HEK293 (cell line): ENCODE measurements at regions not wholly inside any gene's neighbourhood (a gene's known extent, or its start where the extent isn't known, plus 50 kb on each side); places are given as distances from the start of the nearest gene placed in this dataset.

ENCODE experiments used
- CTCF ChIA-PET: fragments of 350-600 bp; formaldehyde crosslinking; extraction: SDS; loops from one replicate; lab custom pipeline; 2021; ENCODE audit warnings: antibody characterized with exemption; lab: Yijun Ruan, JAX
- POLR2A ChIA-PET: fragments of 300-600 bp; formaldehyde crosslinking; extraction: SDS; loops from one replicate; lab custom pipeline; 2020; ENCODE audit warnings: antibody characterized with exemption, inconsistent platforms; lab: Yijun Ruan, JAX
- H3K27ac ChIP-seq: fragments of 200-500 bp; sonication (Bioruptor generic); 2 replicates; pipeline ENCODE4 v1.5.1; 2014; ENCODE audit warnings: low read depth, low read length, control low read depth, inconsistent platforms; ENCODE audit errors: extremely low read depth
- H3K36me3 ChIP-seq, 2 experiments: fragments of 200-500 bp in 1 of 2; sonication (Bioruptor generic) in 1 of 2; 1 replicate in 1 of 2; 2 replicates in 1 of 2; pipeline ENCODE4 v1.5.1; 2014 to 2017; ENCODE audit warnings: inconsistent platforms in 2 of 2, low read length in 2 of 2; ENCODE audit not compliant: control insufficient read depth in 2 of 2, insufficient read depth in 1 of 2
- H3K4me1 ChIP-seq: fragments of 200-500 bp; sonication (Bioruptor generic); 2 replicates; pipeline ENCODE4 v1.5.1; 2014; ENCODE audit warnings: mild to moderate bottlenecking, low read length, inconsistent platforms; ENCODE audit not compliant: control insufficient read depth, insufficient read depth
- H3K4me3 ChIP-seq: 2 replicates; pipeline ENCODE4 v1.5.1; 2011; ENCODE audit warnings: low read depth, mild to moderate bottlenecking, control low read depth, low read length, moderate library complexity
- H3K9me3 ChIP-seq: fragments of 200-500 bp; sonication (Bioruptor generic); 2 replicates; pipeline ENCODE4 v1.5.1; 2014; ENCODE audit warnings: low read depth, low read length, inconsistent platforms; ENCODE audit not compliant: control insufficient read depth, insufficient read depth
- GFI1B ChIP-seq: fragments of 450-650 bp; formaldehyde crosslinking; IDR thresholded peaks from 2 replicates; pipeline ENCODE4 v1.5.1; 2016; ENCODE audit warnings: missing biosample characterization, missing genetic modification characterization
- KLF9 ChIP-seq: fragments of 450-650 bp; formaldehyde crosslinking; IDR thresholded peaks from 2 replicates; pipeline ENCODE4 v1.5.1; 2016; ENCODE audit warnings: missing biosample characterization, missing genetic modification characterization, low read depth
- MZF1 ChIP-seq: fragments of 450-650 bp; formaldehyde crosslinking; IDR thresholded peaks from 2 replicates; pipeline ENCODE4 v1.5.1; 2017; ENCODE audit warnings: missing biosample characterization, missing genetic modification characterization, borderline replicate concordance
- PRDM10 ChIP-seq: fragments of 450-650 bp; formaldehyde crosslinking; IDR thresholded peaks from 2 replicates; pipeline ENCODE4 v1.5.1; 2016; ENCODE audit warnings: missing biosample characterization, missing genetic modification characterization
- PRDM2 ChIP-seq: fragments of 450-650 bp; formaldehyde crosslinking; IDR thresholded peaks from 2 replicates; pipeline ENCODE4 v1.5.1; 2016; ENCODE audit warnings: missing biosample characterization, missing genetic modification characterization, borderline replicate concordance
- SCRT1 ChIP-seq: fragments of 450-650 bp; formaldehyde crosslinking; IDR thresholded peaks from 2 replicates; pipeline ENCODE4 v1.5.1; 2016; ENCODE audit warnings: missing biosample characterization, missing genetic modification characterization, borderline replicate concordance
- SCRT2 ChIP-seq: fragments of 450-650 bp; formaldehyde crosslinking; IDR thresholded peaks from 2 replicates; pipeline ENCODE4 v1.5.1; 2016; ENCODE audit warnings: missing biosample characterization, missing genetic modification characterization
- ZBTB21 ChIP-seq: fragments of 450-650 bp; formaldehyde crosslinking; IDR thresholded peaks from 2 replicates; pipeline ENCODE4 v1.5.1; 2017; ENCODE audit warnings: missing biosample characterization, missing genetic modification characterization
- ZNF211 ChIP-seq: fragments of 450-650 bp; formaldehyde crosslinking; IDR thresholded peaks from 2 replicates; pipeline ENCODE4 v1.5.1; 2016; ENCODE audit warnings: low read depth, missing biosample characterization, missing genetic modification characterization
- ZNF248 ChIP-seq: fragments of 450-650 bp; formaldehyde crosslinking; IDR thresholded peaks from 2 replicates; pipeline ENCODE4 v1.5.1; 2017; ENCODE audit warnings: missing biosample characterization, missing genetic modification characterization
- ZNF292 ChIP-seq: fragments of 450-650 bp; formaldehyde crosslinking; IDR thresholded peaks from 2 replicates; pipeline ENCODE4 v1.5.1; 2016; ENCODE audit warnings: low read depth, missing biosample characterization, missing genetic modification characterization, borderline replicate concordance
- ZNF501 ChIP-seq: fragments of 450-650 bp; formaldehyde crosslinking; IDR thresholded peaks from 2 replicates; pipeline ENCODE4 v1.5.1; 2016; ENCODE audit warnings: missing biosample characterization, missing genetic modification characterization
- ZNF530 ChIP-seq: fragments of 450-650 bp; formaldehyde crosslinking; IDR thresholded peaks from 2 replicates; pipeline ENCODE4 v1.5.1; 2016; ENCODE audit warnings: low read depth, missing biosample characterization, missing genetic modification characterization
- ZNF561 ChIP-seq: fragments of 450-650 bp; IDR thresholded peaks from 2 replicates; pipeline ENCODE4 v1.5.1; 2018; ENCODE audit warnings: missing biosample characterization, missing genetic modification characterization, borderline replicate concordance
- ZNF571 ChIP-seq: fragments of 450-650 bp; formaldehyde crosslinking; IDR thresholded peaks from 2 replicates; pipeline ENCODE4 v1.5.0; 2017; ENCODE audit warnings: missing biosample characterization, missing genetic modification characterization
- ZNF660 ChIP-seq: fragments of 450-650 bp; IDR thresholded peaks from 2 replicates; pipeline ENCODE4 v1.5.1; 2018; ENCODE audit warnings: missing biosample characterization, mild to moderate bottlenecking, missing genetic modification characterization
- ZNF692 ChIP-seq: fragments of 450-650 bp; formaldehyde crosslinking; IDR thresholded peaks from 2 replicates; pipeline ENCODE4 v1.5.1; 2016; ENCODE audit warnings: missing biosample characterization, missing genetic modification characterization
- ZNF785 ChIP-seq: fragments of 450-650 bp; formaldehyde crosslinking; IDR thresholded peaks from 2 replicates; pipeline ENCODE4 v1.5.1; 2016; ENCODE audit warnings: missing biosample characterization, missing genetic modification characterization
- ZSCAN5A ChIP-seq: fragments of 450-650 bp; formaldehyde crosslinking; IDR thresholded peaks from 2 replicates; pipeline ENCODE4 v1.5.1; 2016; ENCODE audit warnings: missing biosample characterization, missing genetic modification characterization

- CTCF ChIA-PET: interaction anchor here (0.5 kb wide), 1 partner anchor 25 kb away, joined by 3 read pairs; no protein-coding TSS in a partner anchor
- TF ChIP-seq ZNF248 (no peak), PRDM10 (tag by site-specific recombination) (no peak), ZNF785 (no peak), ZNF530 (no peak), ZNF692 (no peak), GFI1B (no peak), ZNF571 (no peak), MZF1 (tag by site-specific recombination) (no peak), ZNF292 (no peak), ZNF660 (no peak), ZNF211 (tag by site-specific recombination) (no peak), SCRT2 (tag by site-specific recombination) (no peak)
Measured at GRCh38 chr3:29088579-29088978, 192.3 kb upstream of the RBMS3 start.

GRCh38 chr3:29090912-29091597 is 189.8 kb upstream of the RBMS3 start:
- Histone ChIP-seq H3K9me3 (no peaks in the 10 kb centered on the region), H3K4me1 (no peaks in the 10 kb centered on the region), H3K36me3 (no peaks in the 10 kb centered on the region), H3K4me3 (no peak overlapping the region), H3K27ac (no peak overlapping the region)
- ChIA-PET CTCF (interaction anchor here (0.6 kb wide), 1 partner anchor 352 kb away, joined by 3 read pairs; no protein-coding TSS in a partner anchor), POLR2A (no interaction called here)
- TF ChIP-seq ZBTB21 (tag by site-specific recombination): no peak
- TF ChIP-seq PRDM2 (tag by site-specific recombination): no peak
- no peak for TF ChIP-seq KLF9 (tag by site-specific recombination)
- no peak for TF ChIP-seq ZNF501 (tag by site-specific recombination)
- no peak for TF ChIP-seq SCRT1 (tag by site-specific recombination)
- TF ChIP-seq ZSCAN5A (tag by site-specific recombination): no peak
- no peak for TF ChIP-seq ZNF561 (tag by site-specific recombination)

More at GRCh38 chr3:29088579-29088978, 192.3 kb upstream of the RBMS3 start:
- Histone ChIP-seq H3K9me3 (no peaks in the 10 kb centered on the region), H3K36me3 (no peaks in the 10 kb centered on the region), H3K4me1 (no peaks in the 10 kb centered on the region), H3K4me3 (no peak overlapping the region), H3K27ac (no peak overlapping the region)
- POLR2A ChIA-PET: no interaction called here
